Esophagus muscularis mucosa (tissue), 4 donors: ENCODE measurements at regions not wholly inside any gene's neighbourhood (a gene's known extent, or its start where the extent isn't known, plus 50 kb on each side); places are given as distances from the start of the nearest gene placed in this dataset.

Experiments used
- DNase-seq: peaks from one replicate; pipeline ENCODE4 v3.0.0-alpha.2; 2017; ENCODE audit errors: extremely low spot score
- H3K27ac ChIP-seq, 4 donors: fragments of 200-600 bp; sonication (generic); replicated peaks in 1 of 4; 1 replicate in 3 of 4; 2 replicates in 1 of 4; pipeline ENCODE4 v1.5.1; 2016 to 2019; ENCODE audit warnings: mild to moderate bottlenecking in 1 of 4
- H3K27me3 ChIP-seq, 4 donors: fragments of 200-600 bp; sonication (generic); one replicate each; pipeline versions ENCODE4 v1.5.1 to v1.6.0; 2016 to 2019
- H3K36me3 ChIP-seq, 4 donors: fragments of 200-600 bp; sonication (generic); one replicate each; pipeline ENCODE4 v1.5.1; 2016 to 2019
- H3K4me1 ChIP-seq, 4 donors: fragments of 200-600 bp; sonication (generic); one replicate each; pipeline ENCODE4 v1.5.1; 2016 to 2019
- H3K4me3 ChIP-seq, 4 donors: fragments of 200-600 bp; sonication (generic); 1 replicate in 2 of 4; 2 replicates in 2 of 4; pipeline ENCODE4 v1.5.1; 2016 to 2019; ENCODE audit warnings: mild to moderate bottlenecking in 4 of 4, moderate library complexity in 1 of 4
- H3K9me3 ChIP-seq, 4 donors: fragments of 200-600 bp; sonication (generic); 1 replicate in 3 of 4; 2 replicates in 1 of 4; pipeline ENCODE4 v1.5.1; 2016 to 2019
- CTCF ChIP-seq, 3 experiments: fragments of 200-600 bp in 2 of 3; fragments of 450-650 bp in 1 of 3; sonication (generic) in 2 of 3; IDR thresholded peaks; one replicate each; pipeline ENCODE4 v1.5.1; 2017 to 2019; ENCODE audit warnings: antibody characterized with exemption in 3 of 3, mild to moderate bottlenecking in 2 of 3, moderate library complexity in 1 of 3
- EP300 ChIP-seq: sonication (generic); formaldehyde crosslinking; IDR thresholded peaks from one replicate; pipeline ENCODE4 v1.6.1; 2017; ENCODE audit warnings: antibody characterized with exemption
- POLR2A ChIP-seq: fragments of 450-650 bp; IDR thresholded peaks from one replicate; pipeline ENCODE4 v1.6.1; 2017; ENCODE audit warnings: antibody characterized with exemption, moderate library complexity, mild to moderate bottlenecking, low read depth
- POLR2AphosphoS5 ChIP-seq, 2 donors: sonication (generic); formaldehyde crosslinking; IDR thresholded peaks; one replicate each; pipeline ENCODE4 v1.6.1; 2017; ENCODE audit warnings: antibody characterized with exemption in 2 of 2
- WGBS: methylation state at CpG from one replicate; pipeline ENCODE4 v1.1.5; 2018; 5-methylcytosine and 5-hydroxymethylcytosine counted together
- intact Hi-C: fragments of 100-400 bp; cut with DNase I; formaldehyde crosslinking; loops from one replicate; pipeline ENCODE4 v1.15.1; 2023

GRCh38 chr1:198003468-198003867, 86.3 kb downstream of the LHX9 start:
- H3K9me3 ChIP-seq = no peaks in the 10 kb centered on the region
- no peak overlapping the region for H3K27ac ChIP-seq
- no peak for TF ChIP-seq EP300
- TF ChIP-seq POLR2AphosphoS5 (IDR thresholded peaks at IDR 0.05) = no peak
- no peak for TF ChIP-seq CTCF (IDR thresholded peaks at IDR 0.05)
- TF ChIP-seq POLR2A = no peak
- no peaks in the 10 kb centered on the region for H3K36me3 ChIP-seq
- no peak for DNase-seq
- H3K4me3 ChIP-seq = no peak overlapping the region
- H3K4me1 ChIP-seq = no peaks in the 10 kb centered on the region
- intact Hi-C loops = no loop called here
- H3K27me3 ChIP-seq = no peaks in the 10 kb centered on the region
- 90% methylated on average over 2 of the region's 2 CpGs for WGBS

- no peaks in the 10 kb centered on the region for H3K27me3 ChIP-seq
- no peak for DNase-seq
- H3K9me3 ChIP-seq = no peaks in the 10 kb centered on the region
- no peak overlapping the region for H3K4me3 ChIP-seq
- intact Hi-C loops = no loop called here
- H3K36me3 ChIP-seq = no peaks in the 10 kb centered on the region
- TF ChIP-seq CTCF (IDR thresholded peaks at IDR 0.05) (no peak), POLR2A (no peak), POLR2AphosphoS5 (IDR thresholded peaks at IDR 0.05) (no peak), EP300 (no peak)
- no peaks in the 10 kb centered on the region for H3K4me1 ChIP-seq
- H3K27ac ChIP-seq = no peak overlapping the region
- WGBS = 100% methylated on average over 1 of the region's 1 CpG
Measured at GRCh38 chr1:198007011-198007410, 89.8 kb downstream of the LHX9 start.

GRCh38 chr1:198007687-198008607, 90.8 kb downstream of the LHX9 start:
- DNase-seq = no peak
- intact Hi-C loops = no loop called here
- Histone ChIP-seq H3K27ac (no peak overlapping the region), H3K27me3 (no peaks in the 10 kb centered on the region), H3K4me3 (no peak overlapping the region), H3K9me3 (no peaks in the 10 kb centered on the region), H3K36me3 (no peaks in the 10 kb centered on the region), H3K4me1 (no peaks in the 10 kb centered on the region)
- TF ChIP-seq CTCF (IDR thresholded peaks at IDR 0.05) = no peak
- no peak for TF ChIP-seq EP300
- TF ChIP-seq POLR2A = no peak
- TF ChIP-seq POLR2AphosphoS5 (IDR thresholded peaks at IDR 0.05) = no peak
- 66% methylated on average over 5 of the region's 5 CpGs for WGBS

GRCh38 chr1:198014355-198014754, 97.2 kb downstream of the LHX9 start:
- Histone ChIP-seq H3K4me3 (no peak overlapping the region), H3K36me3 (no peaks in the 10 kb centered on the region), H3K9me3 (no peaks in the 10 kb centered on the region), H3K4me1 (no peaks in the 10 kb centered on the region), H3K27me3 (no peaks in the 10 kb centered on the region), H3K27ac (no peak overlapping the region)
- no peak for DNase-seq
- 69% methylated on average over 1 of the region's 1 CpG for WGBS
- TF ChIP-seq EP300 = no peak
- no peak for TF ChIP-seq POLR2A
- TF ChIP-seq POLR2AphosphoS5 (IDR thresholded peaks at IDR 0.05) = no peak
- no peak for TF ChIP-seq CTCF (IDR thresholded peaks at IDR 0.05)
- intact Hi-C loops = no loop called here
